ENCODE measurements at regions not wholly inside any gene's neighbourhood (a gene's known extent, or its start where the extent isn't known, plus 50 kb on each side); places are given as distances from the start of the nearest gene placed in this dataset.
A peak's percentile ranks its signal among the peaks of the same experiment; 100 is the strongest.

DNA sequence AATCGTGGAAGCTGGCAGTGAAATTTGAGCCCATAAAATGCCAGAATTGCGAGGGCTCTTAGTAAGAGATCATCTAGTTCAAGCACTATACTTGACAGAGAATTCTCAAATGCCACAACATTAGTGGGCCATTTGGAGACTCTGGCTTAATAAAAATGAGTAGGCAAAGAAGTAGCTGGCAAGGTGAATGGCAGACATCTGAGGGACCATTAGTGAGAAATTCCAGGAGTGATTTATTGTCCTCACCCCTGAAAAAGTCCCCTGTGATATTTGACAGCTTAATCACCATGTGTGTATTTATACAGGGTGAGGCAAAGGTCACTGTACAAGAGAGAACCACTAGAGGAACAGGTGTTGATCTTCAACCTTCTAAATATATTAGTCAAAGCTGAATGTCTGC is 207.5 kb downstream of the CHRDL1 start:
- Histone ChIP-seq H3K4me3 (no peak overlapping the region), H3K27ac (peak overlapping the region; percentile 18; the same call in 1 of the 2 replicates), H3K4me1 (peaks cover 21% of the 10 kb centered on the region), H3K36me3 (no peaks in the 10 kb centered on the region), H3K9me3 (replicated peaks) (no peaks in the 10 kb centered on the region), H3K27me3 (no peaks in the 10 kb centered on the region)
- peak; percentile 19 to 72 for DNase-seq

DNA sequence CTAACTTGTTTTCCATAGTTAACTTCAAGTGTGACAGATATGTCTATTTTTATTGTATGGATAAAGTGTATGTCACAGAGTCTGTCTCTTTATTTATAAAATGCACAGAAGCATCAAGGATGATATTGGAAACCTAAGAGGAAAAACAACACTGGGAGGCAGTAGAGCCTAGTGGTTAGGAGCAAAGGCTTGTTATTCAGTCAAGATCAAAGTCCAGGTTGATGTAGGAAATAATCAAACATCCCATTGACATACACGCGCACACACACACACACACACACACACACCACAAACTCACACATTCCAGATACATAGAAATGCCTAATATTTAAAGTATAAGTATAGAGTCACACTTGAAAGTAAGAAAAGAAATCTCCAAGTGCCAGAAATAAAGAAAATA is 206.8 kb downstream of the CHRDL1 start:
- H3K27ac ChIP-seq = no peak overlapping the region
- no peaks in the 10 kb centered on the region for H3K36me3 ChIP-seq
- H3K4me3 ChIP-seq = no peak overlapping the region
- H3K9me3 ChIP-seq (replicated peaks) = no peaks in the 10 kb centered on the region
- peaks cover 21% of the 10 kb centered on the region for H3K4me1 ChIP-seq
- no peaks in the 10 kb centered on the region for H3K27me3 ChIP-seq
- DNase-seq = peak in 1 of 2 experiments; percentile 19

DNA sequence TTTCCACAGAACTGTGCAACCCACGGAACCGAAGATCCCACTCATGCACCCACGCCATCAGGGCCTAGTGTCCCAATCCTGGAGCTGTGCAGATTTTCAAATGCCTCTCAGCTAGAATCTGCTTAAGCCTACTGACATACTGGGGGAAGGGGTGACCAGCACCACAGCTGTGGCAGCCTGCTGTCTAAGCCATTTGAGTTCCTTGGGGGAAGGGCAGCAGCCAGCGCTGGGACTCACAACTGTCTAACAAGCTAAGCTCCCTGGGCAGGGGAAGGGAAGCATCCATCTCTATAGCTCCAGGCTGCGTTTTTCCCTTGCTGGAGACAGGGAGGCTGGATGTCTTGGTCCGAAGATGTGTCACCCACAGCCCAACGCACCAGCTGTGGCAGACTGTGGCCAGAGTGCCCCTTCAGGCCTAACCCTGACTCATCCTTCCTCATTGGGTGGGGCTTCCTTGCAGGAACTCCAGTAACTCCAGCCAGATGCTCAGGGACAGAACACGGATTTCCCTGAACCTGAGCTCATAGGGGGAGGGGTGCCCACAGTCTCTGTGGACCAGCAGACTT is 194.8 kb downstream of the CHRDL1 start:
- Histone ChIP-seq H3K27ac (peak overlapping the region; percentile 37), H3K4me1 (peaks cover 14% of the 10 kb centered on the region), H3K36me3 (no peaks in the 10 kb centered on the region), H3K4me3 (peak overlapping the region; percentile 2; the same call in 1 of the 2 replicates), H3K27me3 (no peaks in the 10 kb centered on the region), H3K9me3 (replicated peaks) (no peaks in the 10 kb centered on the region; the same call in 1 of the 2 replicates)
- peak; percentile 78 to 80 for DNase-seq

DNA sequence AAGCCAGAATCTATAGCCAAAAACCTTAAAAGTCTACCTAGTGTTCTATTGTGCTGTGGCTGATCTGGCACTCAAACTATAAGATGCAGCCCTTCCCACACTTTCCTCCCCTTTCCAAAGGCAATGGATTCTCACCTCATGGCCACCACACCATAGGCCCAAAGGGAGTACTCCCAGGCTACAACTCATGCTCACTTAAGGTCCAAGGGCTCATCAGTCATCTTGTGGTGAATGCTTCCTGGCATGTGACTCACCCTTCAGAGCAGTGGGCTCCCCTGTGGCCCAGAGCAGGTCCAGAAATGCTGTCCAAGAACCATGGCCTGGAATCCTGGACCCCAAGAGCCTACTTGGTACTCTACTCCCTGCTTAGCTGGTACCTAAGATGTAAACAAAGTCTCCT is 181.0 kb downstream of the CHRDL1 start:
- Histone ChIP-seq H3K27me3 (no peaks in the 10 kb centered on the region), H3K27ac (no peak overlapping the region), H3K4me3 (no peak overlapping the region), H3K9me3 (replicated peaks) (no peaks in the 10 kb centered on the region), H3K4me1 (no peaks in the 10 kb centered on the region), H3K36me3 (no peaks in the 10 kb centered on the region)
- no peak for DNase-seq
